Adrenal gland (tissue), 5 donors: ENCODE measurements at regions not wholly inside any gene's neighbourhood (a gene's known extent, or its start where the extent isn't known, plus 50 kb on each side); places are given as distances from the start of the nearest gene placed in this dataset.

ENCODE experiments used
- CTCF ChIP-seq, 6 experiments: fragments of 450-650 bp in 4 of 6; fragments of 200-600 bp in 2 of 6; sonication (generic) in 1 of 6; IDR thresholded peaks; 1 replicate in 5 of 6; 2 replicates in 1 of 6; pipeline versions ENCODE4 v1.5.1 to v1.8.0; 2016 to 2021; ENCODE audit warnings: antibody characterized with exemption in 6 of 6, mild to moderate bottlenecking in 2 of 6, moderate library complexity in 1 of 6
- POLR2A ChIP-seq, 2 donors: fragments of 450-650 bp; IDR thresholded peaks; one replicate each; pipeline ENCODE4 v1.6.1; 2017; ENCODE audit warnings: antibody characterized with exemption in 2 of 2, mild to moderate bottlenecking in 2 of 2, moderate library complexity in 1 of 2
- donor health status: DM: no; HTN: no; CAD: no.

GRCh38 chr3:65149877-65150276 is 462.1 kb upstream of the ADAMTS9 start:
- TF ChIP-seq CTCF (IDR thresholded peaks at IDR 0.05) (no peak), POLR2A (IDR thresholded peaks at IDR 0.05) (no peak)
